ENCODE measurements at regions not wholly inside any gene's neighbourhood (a gene's known extent, or its start where the extent isn't known, plus 50 kb on each side); places are given as distances from the start of the nearest gene placed in this dataset.

DNA sequence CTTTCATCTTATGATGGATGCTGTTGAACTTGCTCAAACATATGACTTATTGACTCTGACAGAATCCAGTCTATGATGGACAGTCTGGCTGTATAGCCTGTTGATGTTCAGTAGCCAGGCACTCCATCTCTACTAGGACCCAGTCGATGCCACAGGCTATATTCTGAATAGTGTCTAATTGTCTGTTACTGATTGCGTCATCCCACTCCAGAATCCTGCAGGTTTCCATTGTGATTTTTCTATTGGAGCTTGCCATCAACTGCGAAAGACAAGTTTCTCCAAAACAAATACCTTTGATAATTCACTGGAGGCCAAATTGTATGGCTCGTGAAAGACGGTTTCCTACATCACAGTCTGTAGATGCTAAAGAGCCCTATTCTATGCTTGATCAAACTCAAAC lies 481.7 kb upstream of the CHORDC1 start:
- no peak overlapping the region for H2AFZ ChIP-seq (ENCODE audit: low read depth)
- TF ChIP-seq CTCF (conservative IDR thresholded peaks at IDR 0.05; ENCODE audit: low read depth, low read length) = no peak
- H3K4me1 ChIP-seq (ENCODE audit: low read depth, poor library complexity, severe bottlenecking) = no peaks in the 10 kb centered on the region
- H3K79me2 ChIP-seq (ENCODE audit: insufficient read depth, low read depth) = no peaks in the 10 kb centered on the region
- no peaks in the 10 kb centered on the region for H4K20me1 ChIP-seq (ENCODE audit: insufficient read depth)
- no peak overlapping the region for H3K4me2 ChIP-seq
- H3K27ac ChIP-seq = no peak overlapping the region
- no peak overlapping the region for H3K9ac ChIP-seq
- no peaks in the 10 kb centered on the region for H3K36me3 ChIP-seq (ENCODE audit: insufficient read depth)
- H3K4me3 ChIP-seq (IDR thresholded peaks at IDR 0.05; ENCODE audit: insufficient read depth, low read depth, low read length) = no peak overlapping the region
- H3K27me3 ChIP-seq (ENCODE audit: insufficient read depth, low read depth) = no peaks in the 10 kb centered on the region

DNA sequence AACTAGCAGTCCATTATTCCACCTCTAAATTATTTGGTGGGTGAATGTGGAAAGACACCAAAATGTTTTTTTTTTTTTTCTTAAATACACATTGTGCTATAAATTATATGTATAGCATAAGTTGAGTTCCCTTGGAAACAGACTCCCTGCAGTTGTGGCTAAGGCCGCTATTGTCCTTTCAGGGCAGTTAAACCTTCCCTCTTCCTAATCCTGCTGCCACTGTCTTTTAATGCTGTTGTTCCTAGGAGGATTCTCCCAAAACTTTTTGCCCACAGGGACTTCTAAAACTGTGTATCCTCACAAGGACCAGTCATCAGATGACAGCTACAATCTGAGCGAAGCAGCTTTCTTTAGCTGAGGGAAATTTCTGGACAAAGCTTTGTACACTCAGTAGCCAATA lies 478.9 kb upstream of the CHORDC1 start:
- Histone ChIP-seq H3K4me1 (ENCODE audit: low read depth, poor library complexity, severe bottlenecking) (no peaks in the 10 kb centered on the region), H3K27ac (no peak overlapping the region), H3K27me3 (ENCODE audit: insufficient read depth, low read depth) (no peaks in the 10 kb centered on the region), H2AFZ (ENCODE audit: low read depth) (no peak overlapping the region), H3K79me2 (ENCODE audit: insufficient read depth, low read depth) (no peaks in the 10 kb centered on the region), H3K4me2 (no peak overlapping the region), H3K9ac (no peak overlapping the region), H3K4me3 (IDR thresholded peaks at IDR 0.05; ENCODE audit: insufficient read depth, low read depth, low read length) (no peak overlapping the region), H3K36me3 (ENCODE audit: insufficient read depth) (no peaks in the 10 kb centered on the region), H4K20me1 (ENCODE audit: insufficient read depth) (no peaks in the 10 kb centered on the region)
- no peak for TF ChIP-seq CTCF (conservative IDR thresholded peaks at IDR 0.05; ENCODE audit: low read depth, low read length)

GRCh38 chr11:90700789-90701439 lies 478.1 kb upstream of the CHORDC1 start:
- H3K4me1 ChIP-seq (ENCODE audit: low read depth, poor library complexity, severe bottlenecking) = no peaks in the 10 kb centered on the region
- no peak overlapping the region for H3K4me2 ChIP-seq
- H3K27me3 ChIP-seq (ENCODE audit: insufficient read depth, low read depth) = no peaks in the 10 kb centered on the region
- H3K4me3 ChIP-seq (IDR thresholded peaks at IDR 0.05; ENCODE audit: insufficient read depth, low read depth, low read length) = no peak overlapping the region
- H4K20me1 ChIP-seq (ENCODE audit: insufficient read depth) = no peaks in the 10 kb centered on the region
- H3K9ac ChIP-seq = no peak overlapping the region
- no peak overlapping the region for H3K27ac ChIP-seq
- no peaks in the 10 kb centered on the region for H3K36me3 ChIP-seq (ENCODE audit: insufficient read depth)
- no peaks in the 10 kb centered on the region for H3K79me2 ChIP-seq (ENCODE audit: insufficient read depth, low read depth)
- no peak for TF ChIP-seq CTCF (conservative IDR thresholded peaks at IDR 0.05; ENCODE audit: low read depth, low read length)
- H2AFZ ChIP-seq (ENCODE audit: low read depth) = no peak overlapping the region

GRCh38 chr11:90699791-90700400 lies 477.0 kb upstream of the CHORDC1 start:
- Histone ChIP-seq H2AFZ (ENCODE audit: low read depth) (no peak overlapping the region), H3K36me3 (ENCODE audit: insufficient read depth) (no peaks in the 10 kb centered on the region), H3K27ac (no peak overlapping the region), H3K4me3 (IDR thresholded peaks at IDR 0.05; ENCODE audit: insufficient read depth, low read depth, low read length) (no peak overlapping the region), H3K4me2 (no peak overlapping the region), H3K79me2 (ENCODE audit: insufficient read depth, low read depth) (no peaks in the 10 kb centered on the region), H3K4me1 (ENCODE audit: low read depth, poor library complexity, severe bottlenecking) (no peaks in the 10 kb centered on the region), H3K27me3 (ENCODE audit: insufficient read depth, low read depth) (no peaks in the 10 kb centered on the region), H4K20me1 (ENCODE audit: insufficient read depth) (no peaks in the 10 kb centered on the region), H3K9ac (no peak overlapping the region)
- no peak for TF ChIP-seq CTCF (conservative IDR thresholded peaks at IDR 0.05; ENCODE audit: low read depth, low read length)
